KMS-11 (cell line): ENCODE measurements at regions not wholly inside any gene's neighbourhood (a gene's known extent, or its start where the extent isn't known, plus 50 kb on each side); places are given as distances from the start of the nearest gene placed in this dataset.

Experiments used
- H2AFZ ChIP-seq: fragments of 200-600 bp; sonication (generic); 2 replicates; pipeline ENCODE4 v1.6.1; 2016; ENCODE audit warnings: antibody characterized with exemption, mixed run types, low read depth
- H3K27ac ChIP-seq: fragments of 200-600 bp; sonication (generic); 2 replicates; pipeline ENCODE4 v1.6.1; 2016; ENCODE audit warnings: mild to moderate bottlenecking, mixed run types
- H3K27me3 ChIP-seq: fragments of 200-600 bp; sonication (generic); 2 replicates; pipeline ENCODE4 v1.6.1; 2017; ENCODE audit warnings: mild to moderate bottlenecking, low read depth, mixed run types, moderate library complexity; ENCODE audit not compliant: insufficient read depth
- H3K36me3 ChIP-seq: fragments of 200-600 bp; sonication (generic); 2 replicates; pipeline ENCODE4 v1.6.1; 2017; ENCODE audit warnings: mild to moderate bottlenecking, mixed run types; ENCODE audit not compliant: insufficient read depth
- H3K4me1 ChIP-seq: fragments of 200-600 bp; sonication (generic); 2 replicates; pipeline ENCODE4 v1.6.1; 2016; ENCODE audit warnings: mild to moderate bottlenecking, low read depth, mixed run types; ENCODE audit not compliant: poor library complexity, severe bottlenecking
- H3K4me2 ChIP-seq: fragments of 200-600 bp; sonication (generic); 2 replicates; pipeline ENCODE4 v1.7.0; 2016; ENCODE audit warnings: mild to moderate bottlenecking, mixed run types
- H3K4me3 ChIP-seq: fragments of 200-600 bp; sonication (generic); IDR thresholded peaks from 2 replicates; pipeline ENCODE4 v1.6.1; 2017; ENCODE audit warnings: low read depth, low read length, mixed read lengths; ENCODE audit not compliant: insufficient read depth
- H3K79me2 ChIP-seq: fragments of 200-600 bp; sonication (generic); 2 replicates; pipeline ENCODE4 v1.6.1; 2016; ENCODE audit warnings: low read depth, mixed run types; ENCODE audit not compliant: insufficient read depth
- H3K9ac ChIP-seq: fragments of 200-600 bp; sonication (generic); 2 replicates; pipeline ENCODE4 v1.6.1; 2016; ENCODE audit warnings: mild to moderate bottlenecking, mixed run types
- H4K20me1 ChIP-seq: fragments of 200-600 bp; sonication (generic); 2 replicates; pipeline ENCODE4 v1.6.1; 2016; ENCODE audit warnings: mild to moderate bottlenecking, mixed run types; ENCODE audit not compliant: insufficient read depth
- CTCF ChIP-seq: fragments of 200-600 bp; sonication (generic); conservative IDR thresholded peaks from 2 replicates; pipeline ENCODE4 v1.6.1; 2017; ENCODE audit warnings: low read depth, mild to moderate bottlenecking, antibody characterized with exemption, low read length, moderate library complexity, mixed read lengths

GRCh38 chr12:58071994-58072393, 130.6 kb downstream of the ATP23 start:
- Histone ChIP-seq H3K79me2 (no peaks in the 10 kb centered on the region), H3K9ac (no peak overlapping the region), H3K36me3 (no peaks in the 10 kb centered on the region), H3K4me2 (no peak overlapping the region), H3K4me3 (no peak overlapping the region), H3K27ac (no peak overlapping the region), H2AFZ (no peak overlapping the region), H3K4me1 (no peaks in the 10 kb centered on the region), H4K20me1 (no peaks in the 10 kb centered on the region), H3K27me3 (no peaks in the 10 kb centered on the region)
- no peak for TF ChIP-seq CTCF

GRCh38 chr12:58074259-58074658, 132.9 kb downstream of the ATP23 start:
- no peaks in the 10 kb centered on the region for H4K20me1 ChIP-seq
- no peak overlapping the region for H3K4me3 ChIP-seq
- no peak overlapping the region for H3K4me2 ChIP-seq
- H2AFZ ChIP-seq: no peak overlapping the region
- H3K36me3 ChIP-seq: no peaks in the 10 kb centered on the region
- H3K27ac ChIP-seq: no peak overlapping the region
- H3K4me1 ChIP-seq: no peaks in the 10 kb centered on the region
- TF ChIP-seq CTCF: no peak
- no peak overlapping the region for H3K9ac ChIP-seq
- H3K79me2 ChIP-seq: no peaks in the 10 kb centered on the region
- H3K27me3 ChIP-seq: no peaks in the 10 kb centered on the region

- H3K9ac ChIP-seq: no peak overlapping the region
- H3K79me2 ChIP-seq: no peaks in the 10 kb centered on the region
- no peak overlapping the region for H3K27ac ChIP-seq
- H3K36me3 ChIP-seq: no peaks in the 10 kb centered on the region
- no peaks in the 10 kb centered on the region for H4K20me1 ChIP-seq
- H3K4me2 ChIP-seq: no peak overlapping the region
- no peak for TF ChIP-seq CTCF
- H2AFZ ChIP-seq: no peak overlapping the region
- H3K4me3 ChIP-seq: no peak overlapping the region
- H3K4me1 ChIP-seq: no peaks in the 10 kb centered on the region
- no peaks in the 10 kb centered on the region for H3K27me3 ChIP-seq
These were observed 138.4 kb downstream of the ATP23 start for GRCh38 chr12:58079806-58080205.

- Histone ChIP-seq H3K9ac (no peak overlapping the region), H3K4me3 (no peak overlapping the region), H3K4me2 (no peak overlapping the region), H4K20me1 (no peaks in the 10 kb centered on the region), H3K27me3 (no peaks in the 10 kb centered on the region), H3K27ac (no peak overlapping the region), H3K4me1 (no peaks in the 10 kb centered on the region), H2AFZ (no peak overlapping the region), H3K79me2 (no peaks in the 10 kb centered on the region), H3K36me3 (no peaks in the 10 kb centered on the region)
- TF ChIP-seq CTCF: no peak
These were observed 140.1 kb downstream of the ATP23 start for GRCh38 chr12:58081488-58081887.

GRCh38 chr12:58082996-58083395, 141.6 kb downstream of the ATP23 start:
- Histone ChIP-seq H3K36me3 (no peaks in the 10 kb centered on the region), H3K4me3 (no peak overlapping the region), H3K9ac (no peak overlapping the region), H3K27ac (no peak overlapping the region), H3K27me3 (no peaks in the 10 kb centered on the region), H3K4me1 (no peaks in the 10 kb centered on the region), H3K4me2 (no peak overlapping the region), H3K79me2 (no peaks in the 10 kb centered on the region), H4K20me1 (no peaks in the 10 kb centered on the region), H2AFZ (no peak overlapping the region)
- TF ChIP-seq CTCF: no peak
